GM10248 (cell line): ENCODE measurements at regions not wholly inside any gene's neighbourhood (a gene's known extent, or its start where the extent isn't known, plus 50 kb on each side); places are given as distances from the start of the nearest gene placed in this dataset.

ENCODE experiments used
- CTCF ChIA-PET: fragments of 300-600 bp; sonication (Branson Sonifier 250); formaldehyde crosslinking; extraction: SDS; loops from one replicate; lab custom pipeline; 2021; ENCODE audit warnings: antibody characterized with exemption; lab: Yijun Ruan, JAX
- POLR2A ChIA-PET: fragments of 350-650 bp; sonication (Branson Sonifier 250); formaldehyde crosslinking; extraction: SDS; loops from one replicate; lab custom pipeline; 2020; ENCODE audit warnings: antibody characterized with exemption; lab: Yijun Ruan, JAX
- DNase-seq: peaks from one replicate; pipeline ENCODE4 v3.0.0; 2012; ENCODE audit errors: extremely low spot score
- CTCF ChIP-seq: IDR thresholded peaks from 2 replicates; pipeline ENCODE4 v1.5.1; 2012; ENCODE audit warnings: mild to moderate bottlenecking, low read depth; ENCODE audit errors: extremely low read depth, missing control alignments, control extremely low read depth

GRCh38 chr4:147014946-147015345, 69.3 kb upstream of the TTC29 start:
- ChIA-PET POLR2A (no interaction called here), CTCF (interaction anchor here (5.8 kb wide), 1 partner anchor 82 kb away, joined by 83 read pairs; no protein-coding TSS in a partner anchor)
- TF ChIP-seq CTCF, result no peak
- no peak for DNase-seq

- DNase-seq, result no peak
- TF ChIP-seq CTCF, result no peak
- ChIA-PET POLR2A (no interaction called here), CTCF (interaction anchor here (5.8 kb wide), 1 partner anchor 81 kb away, joined by 83 read pairs; no protein-coding TSS in a partner anchor)
Measured at GRCh38 chr4:147015491-147015890, 69.8 kb upstream of the TTC29 start.

GRCh38 chr4:147017081-147017480, 71.4 kb upstream of the TTC29 start:
- no peak for DNase-seq
- ChIA-PET POLR2A (no interaction called here), CTCF (interaction anchor here (0.9 to 5.8 kb wide), 5 partner anchors 8 to 83 kb away, joined by 3 to 83 read pairs (median 4); no protein-coding TSS in a partner anchor)
- no peak for TF ChIP-seq CTCF

DNA sequence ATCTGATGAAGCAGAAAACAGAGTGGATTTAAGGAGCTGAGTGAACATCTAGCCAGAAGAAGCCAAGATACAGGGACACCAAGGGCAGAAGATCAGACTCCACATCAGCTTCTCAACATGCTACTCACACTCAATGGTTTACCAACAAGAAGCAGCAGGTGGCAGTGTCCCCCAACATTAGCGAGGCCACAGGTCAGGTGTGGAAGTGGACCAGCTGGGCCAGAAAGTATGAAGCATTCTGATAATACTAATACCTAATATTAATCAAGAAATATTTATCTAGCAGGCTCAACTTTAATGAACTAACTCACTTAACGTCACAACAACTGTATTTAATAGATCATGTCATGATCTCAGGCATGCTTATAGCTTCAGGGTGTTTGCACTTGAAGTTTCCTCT, 73.4 kb upstream of the TTC29 start:
- CTCF ChIA-PET, result interaction anchor here (0.6 to 5.8 kb wide), 32 partner anchors 8 to 848 kb away, joined by 3 to 83 read pairs (median 4); no protein-coding TSS in a partner anchor
- peak; percentile 29 for DNase-seq
- peak; percentile 64 for TF ChIP-seq CTCF
- POLR2A ChIA-PET, result no interaction called here

- TF ChIP-seq CTCF, result no peak
- ChIA-PET CTCF (interaction anchor here (1.0 to 4.5 kb wide), 3 partner anchors 12 to 80 kb away, joined by 3 to 41 read pairs (median 16); no protein-coding TSS in a partner anchor), POLR2A (no interaction called here)
- no peak for DNase-seq
Measured at GRCh38 chr4:147020456-147020855, 74.8 kb upstream of the TTC29 start.

DNA sequence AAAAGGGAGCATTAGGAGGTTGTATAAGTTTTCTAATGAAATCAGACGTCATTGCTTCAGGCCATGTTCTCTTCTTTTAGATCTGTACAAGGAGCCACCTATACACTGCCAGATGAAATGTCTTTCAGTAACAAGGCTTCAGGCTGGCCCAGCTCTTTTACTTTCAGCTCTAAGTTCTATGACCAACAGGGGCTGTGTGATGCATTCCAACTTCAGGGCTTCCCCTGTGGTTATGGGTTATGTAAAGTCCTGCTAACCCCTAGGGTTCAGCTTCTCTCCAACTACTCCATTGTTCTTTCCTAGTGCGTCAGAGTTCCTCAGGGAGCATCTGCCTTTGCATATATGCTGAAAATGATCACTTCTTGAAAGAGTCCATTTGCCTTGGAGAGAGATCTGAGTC, 79.4 kb upstream of the TTC29 start:
- POLR2A ChIA-PET, result no interaction called here
- CTCF ChIA-PET, result no interaction called here
- TF ChIP-seq CTCF, result no peak
- DNase-seq, result no peak
